GM21619 (cell line): ENCODE measurements at regions not wholly inside any gene's neighbourhood (a gene's known extent, or its start where the extent isn't known, plus 50 kb on each side); places are given as distances from the start of the nearest gene placed in this dataset.
"Not testable (repeated sequence)": the region's sequence is repeated elsewhere in the genome, so short reads cannot be mapped to it uniquely, and the experiment has no call there.

ENCODE experiments used
- ATAC-seq: cut with Tn5 transposase; IDR thresholded peaks from one replicate; pipeline ENCODE4 v1.9.1; 2021; ENCODE audit not compliant: unreplicated experiment

GRCh38 chr2:16925145-16925544, 259.5 kb upstream of the CYRIA start:
- no peak for ATAC-seq

GRCh38 chr2:16915341-16915755, 249.7 kb upstream of the CYRIA start:
- not testable (repeated sequence) for ATAC-seq

GRCh38 chr2:16911746-16912145, 246.1 kb upstream of the CYRIA start:
- ATAC-seq, result no peak

- no peak for ATAC-seq
These were observed 243.0 kb upstream of the CYRIA start for GRCh38 chr2:16908656-16909055.

GRCh38 chr2:16907645-16908282, 242.1 kb upstream of the CYRIA start:
- no peak for ATAC-seq

- not testable (repeated sequence) for ATAC-seq
These were observed 239.7 kb upstream of the CYRIA start for GRCh38 chr2:16905325-16905724.

- ATAC-seq, result peak; percentile 83
These were observed 234.9 kb upstream of the CYRIA start for GRCh38 chr2:16900405-16901025.

- ATAC-seq, result no peak
These were observed 234.3 kb upstream of the CYRIA start for GRCh38 chr2:16899958-16900357.

GRCh38 chr2:16890081-16890480, 224.4 kb upstream of the CYRIA start:
- no peak for ATAC-seq

- no peak for ATAC-seq
These were observed 219.4 kb upstream of the CYRIA start for GRCh38 chr2:16885027-16885426.

GRCh38 chr2:16882706-16883105, 217.1 kb upstream of the CYRIA start:
- no peak for ATAC-seq

- no peak for ATAC-seq
These were observed 215.5 kb upstream of the CYRIA start for GRCh38 chr2:16881122-16881521.

- no peak for ATAC-seq
These were observed 205.8 kb upstream of the CYRIA start for GRCh38 chr2:16871411-16871810.

GRCh38 chr2:16870491-16871076, 204.9 kb upstream of the CYRIA start:
- no peak for ATAC-seq

- no peak for ATAC-seq
These were observed 204.1 kb upstream of the CYRIA start for GRCh38 chr2:16869711-16870110.

- no peak for ATAC-seq
These were observed 196.8 kb upstream of the CYRIA start for GRCh38 chr2:16862471-16862870.

GRCh38 chr2:16861530-16861929, 195.9 kb upstream of the CYRIA start:
- ATAC-seq, result no peak

- ATAC-seq, result no peak
These were observed 195.5 kb upstream of the CYRIA start for GRCh38 chr2:16861111-16861510.

GRCh38 chr2:16860627-16861026, 195.0 kb upstream of the CYRIA start:
- no peak for ATAC-seq

GRCh38 chr2:16855183-16855582, 189.5 kb upstream of the CYRIA start:
- no peak for ATAC-seq

- ATAC-seq, result no peak
These were observed 187.5 kb upstream of the CYRIA start for GRCh38 chr2:16853088-16853487.

- no peak for ATAC-seq
These were observed 187.0 kb upstream of the CYRIA start for GRCh38 chr2:16852651-16853050.

- no peak for ATAC-seq
These were observed 185.5 kb upstream of the CYRIA start for GRCh38 chr2:16851126-16851525.
